ENCODE measurements at regions not wholly inside any gene's neighbourhood (a gene's known extent, or its start where the extent isn't known, plus 50 kb on each side); places are given as distances from the start of the nearest gene placed in this dataset.

- Histone ChIP-seq H3K79me2 (ENCODE audit: low read length) (no peaks in the 10 kb centered on the region), H3K36me3 (replicated peaks; ENCODE audit: low read depth, low read length) (no peaks in the 10 kb centered on the region), H3K4me3 (ENCODE audit: low read length) (no peak overlapping the region), H3K9ac (ENCODE audit: low read length) (no peak overlapping the region), H3K27me3 (ENCODE audit: low read depth, low read length) (no peaks in the 10 kb centered on the region), H3K4me1 (ENCODE audit: low read length) (no peaks in the 10 kb centered on the region), H4K20me1 (ENCODE audit: insufficient read depth, low read length) (no peaks in the 10 kb centered on the region), H3K27ac (ENCODE audit: low read length) (no peak overlapping the region), H3K9me3 (ENCODE audit: insufficient read depth, low read length) (no peaks in the 10 kb centered on the region), H3K4me2 (ENCODE audit: low read length) (no peak overlapping the region), H2AFZ (ENCODE audit: low read depth, low read length) (no peak overlapping the region)
- no peak for TF ChIP-seq EZH2phosphoT487 (IDR thresholded peaks at IDR 0.05; ENCODE audit: low read depth)
- TF ChIP-seq CTCF (IDR thresholded peaks at IDR 0.05; ENCODE audit: low read depth, low read length), result no peak
Observed at GRCh38 chr9:120014796-120015195, 565.2 kb downstream of the CDK5RAP2 start.

- no peaks in the 10 kb centered on the region for H3K79me2 ChIP-seq (ENCODE audit: low read length)
- H3K27ac ChIP-seq (ENCODE audit: low read length), result no peak overlapping the region
- no peak overlapping the region for H2AFZ ChIP-seq (ENCODE audit: low read depth, low read length)
- no peak overlapping the region for H3K9ac ChIP-seq (ENCODE audit: low read length)
- no peaks in the 10 kb centered on the region for H3K9me3 ChIP-seq (ENCODE audit: insufficient read depth, low read length)
- H3K4me3 ChIP-seq (ENCODE audit: low read length), result no peak overlapping the region
- H3K27me3 ChIP-seq (ENCODE audit: low read depth, low read length), result no peaks in the 10 kb centered on the region
- no peak overlapping the region for H3K4me2 ChIP-seq (ENCODE audit: low read length)
- H3K36me3 ChIP-seq (replicated peaks; ENCODE audit: low read depth, low read length), result no peaks in the 10 kb centered on the region
- no peaks in the 10 kb centered on the region for H4K20me1 ChIP-seq (ENCODE audit: insufficient read depth, low read length)
- TF ChIP-seq EZH2phosphoT487 (IDR thresholded peaks at IDR 0.05; ENCODE audit: low read depth) (no peak), CTCF (IDR thresholded peaks at IDR 0.05; ENCODE audit: low read depth, low read length) (no peak)
- no peaks in the 10 kb centered on the region for H3K4me1 ChIP-seq (ENCODE audit: low read length)
Observed at GRCh38 chr9:120009856-120010255, 570.1 kb downstream of the CDK5RAP2 start.

- TF ChIP-seq EZH2phosphoT487 (IDR thresholded peaks at IDR 0.05; ENCODE audit: low read depth), result no peak
- TF ChIP-seq CTCF (IDR thresholded peaks at IDR 0.05; ENCODE audit: low read depth, low read length), result no peak
- Histone ChIP-seq H3K27ac (ENCODE audit: low read length) (no peak overlapping the region), H3K79me2 (ENCODE audit: low read length) (no peaks in the 10 kb centered on the region), H3K4me1 (ENCODE audit: low read length) (no peaks in the 10 kb centered on the region), H3K9me3 (ENCODE audit: insufficient read depth, low read length) (no peaks in the 10 kb centered on the region), H3K4me3 (ENCODE audit: low read length) (no peak overlapping the region), H3K36me3 (replicated peaks; ENCODE audit: low read depth, low read length) (no peaks in the 10 kb centered on the region), H3K27me3 (ENCODE audit: low read depth, low read length) (peaks cover 4% of the 10 kb centered on the region), H3K4me2 (ENCODE audit: low read length) (no peak overlapping the region), H2AFZ (ENCODE audit: low read depth, low read length) (no peak overlapping the region), H3K9ac (ENCODE audit: low read length) (no peak overlapping the region), H4K20me1 (ENCODE audit: insufficient read depth, low read length) (no peaks in the 10 kb centered on the region)
Observed at GRCh38 chr9:120001536-120001935, 578.4 kb downstream of the CDK5RAP2 start.

- Histone ChIP-seq H3K27ac (ENCODE audit: low read length) (no peak overlapping the region), H2AFZ (ENCODE audit: low read depth, low read length) (no peak overlapping the region), H3K36me3 (replicated peaks; ENCODE audit: low read depth, low read length) (no peaks in the 10 kb centered on the region), H3K4me1 (ENCODE audit: low read length) (no peaks in the 10 kb centered on the region), H3K4me3 (ENCODE audit: low read length) (no peak overlapping the region), H3K9me3 (ENCODE audit: insufficient read depth, low read length) (no peaks in the 10 kb centered on the region), H3K79me2 (ENCODE audit: low read length) (no peaks in the 10 kb centered on the region), H4K20me1 (ENCODE audit: insufficient read depth, low read length) (no peaks in the 10 kb centered on the region), H3K4me2 (ENCODE audit: low read length) (no peak overlapping the region), H3K27me3 (ENCODE audit: low read depth, low read length) (peaks cover 4% of the 10 kb centered on the region), H3K9ac (ENCODE audit: low read length) (no peak overlapping the region)
- TF ChIP-seq CTCF (IDR thresholded peaks at IDR 0.05; ENCODE audit: low read depth, low read length) (no peak), EZH2phosphoT487 (IDR thresholded peaks at IDR 0.05; ENCODE audit: low read depth) (no peak)
Observed at GRCh38 chr9:119998614-119999013, 581.4 kb downstream of the CDK5RAP2 start.

Measured in OCI-LY3 (cell line).